GM20000 (cell line): ENCODE measurements at regions not wholly inside any gene's neighbourhood (a gene's known extent, or its start where the extent isn't known, plus 50 kb on each side); places are given as distances from the start of the nearest gene placed in this dataset.

Experiments used
- DNase-seq: peaks from one replicate; pipeline ENCODE4 v3.0.0; 2012; ENCODE audit warnings: low spot score
- TF ChIP-seq, protein P1 (sequence below): IDR thresholded peaks from 2 replicates; pipeline ENCODE4 v1.5.1; 2012; ENCODE audit warnings: mild to moderate bottlenecking, control low read depth; ENCODE audit errors: extremely low read depth, missing control alignments

DNA sequence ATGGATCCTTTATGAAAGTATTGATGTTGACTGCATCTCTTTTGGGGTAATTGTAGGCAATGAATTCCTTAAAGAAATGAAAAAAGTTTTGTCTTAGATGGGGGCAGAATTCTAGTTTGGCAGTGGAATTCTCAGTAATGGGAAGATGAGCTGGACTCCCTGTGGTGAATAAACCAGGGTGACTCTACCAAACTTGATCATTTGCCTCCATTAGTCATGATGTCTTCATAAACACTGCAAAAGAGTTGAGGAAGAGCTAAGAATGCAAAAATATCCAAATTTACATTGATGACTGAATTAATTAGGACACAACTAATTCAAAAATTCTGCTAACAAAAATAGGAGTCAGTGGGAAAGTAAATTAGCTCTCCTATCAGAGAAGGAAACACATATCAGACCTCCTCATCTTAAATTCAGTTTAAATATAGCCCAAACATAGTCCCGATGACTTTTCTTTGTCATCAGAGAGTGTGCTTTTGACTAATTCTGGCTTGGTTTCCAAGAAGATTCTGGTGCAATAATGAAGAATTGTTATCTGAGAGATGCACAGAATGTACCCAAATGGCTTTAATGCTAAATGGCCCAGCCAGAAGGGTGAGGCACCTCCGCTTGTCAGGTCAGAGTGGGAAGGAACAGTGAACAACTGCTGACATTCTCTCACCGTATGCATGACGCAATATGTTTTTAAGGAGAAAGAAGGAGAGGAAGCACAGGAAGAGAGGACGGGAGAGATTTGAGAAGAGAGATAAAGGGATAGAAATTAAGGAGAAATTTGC, 525.1 kb downstream of the LMO4 start:
- DNase-seq: no peak
- TF ChIP-seq, protein P1, sequence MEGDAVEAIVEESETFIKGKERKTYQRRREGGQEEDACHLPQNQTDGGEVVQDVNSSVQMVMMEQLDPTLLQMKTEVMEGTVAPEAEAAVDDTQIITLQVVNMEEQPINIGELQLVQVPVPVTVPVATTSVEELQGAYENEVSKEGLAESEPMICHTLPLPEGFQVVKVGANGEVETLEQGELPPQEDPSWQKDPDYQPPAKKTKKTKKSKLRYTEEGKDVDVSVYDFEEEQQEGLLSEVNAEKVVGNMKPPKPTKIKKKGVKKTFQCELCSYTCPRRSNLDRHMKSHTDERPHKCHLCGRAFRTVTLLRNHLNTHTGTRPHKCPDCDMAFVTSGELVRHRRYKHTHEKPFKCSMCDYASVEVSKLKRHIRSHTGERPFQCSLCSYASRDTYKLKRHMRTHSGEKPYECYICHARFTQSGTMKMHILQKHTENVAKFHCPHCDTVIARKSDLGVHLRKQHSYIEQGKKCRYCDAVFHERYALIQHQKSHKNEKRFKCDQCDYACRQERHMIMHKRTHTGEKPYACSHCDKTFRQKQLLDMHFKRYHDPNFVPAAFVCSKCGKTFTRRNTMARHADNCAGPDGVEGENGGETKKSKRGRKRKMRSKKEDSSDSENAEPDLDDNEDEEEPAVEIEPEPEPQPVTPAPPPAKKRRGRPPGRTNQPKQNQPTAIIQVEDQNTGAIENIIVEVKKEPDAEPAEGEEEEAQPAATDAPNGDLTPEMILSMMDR: no peak

DNA sequence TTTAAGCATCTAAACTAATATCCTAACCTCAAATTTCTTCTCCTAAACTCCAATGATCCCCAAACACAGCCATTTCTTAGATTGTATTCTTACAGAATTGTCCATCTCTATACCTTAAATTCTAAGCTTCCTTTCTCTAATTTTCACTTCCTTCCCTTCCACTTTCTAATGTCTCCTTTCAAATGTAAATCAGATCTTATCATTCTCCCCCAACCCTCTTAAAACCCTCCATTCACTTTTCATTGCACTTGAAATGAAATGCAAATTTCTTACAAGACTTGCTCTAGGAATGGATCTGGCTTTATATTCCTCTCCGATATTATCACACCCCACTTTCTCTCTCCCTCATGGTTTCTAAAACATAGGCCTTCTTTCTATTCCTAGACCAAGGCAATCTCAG, 534.6 kb downstream of the LMO4 start:
- TF ChIP-seq, protein P1: no peak
- no peak for DNase-seq

DNA sequence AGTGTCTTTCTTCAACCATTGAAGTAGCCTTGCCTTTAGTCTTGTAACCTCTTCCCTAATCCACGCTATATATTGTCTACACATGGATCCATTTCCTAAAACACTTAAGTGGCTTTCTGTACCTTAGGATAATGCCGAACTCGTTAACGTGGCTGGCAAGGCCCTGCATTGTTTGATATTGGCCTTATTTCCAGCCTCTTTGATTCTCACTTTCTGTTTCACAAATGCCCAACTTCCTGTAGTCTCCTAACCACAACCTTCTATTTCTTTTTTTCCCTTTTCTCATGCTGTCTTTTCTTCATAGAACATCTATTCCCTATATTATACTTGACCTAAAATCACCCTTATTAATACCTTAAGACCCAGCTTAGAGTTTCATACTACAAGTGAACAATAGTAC, 536.0 kb downstream of the LMO4 start:
- no peak for DNase-seq
- TF ChIP-seq, protein P1: no peak

DNA sequence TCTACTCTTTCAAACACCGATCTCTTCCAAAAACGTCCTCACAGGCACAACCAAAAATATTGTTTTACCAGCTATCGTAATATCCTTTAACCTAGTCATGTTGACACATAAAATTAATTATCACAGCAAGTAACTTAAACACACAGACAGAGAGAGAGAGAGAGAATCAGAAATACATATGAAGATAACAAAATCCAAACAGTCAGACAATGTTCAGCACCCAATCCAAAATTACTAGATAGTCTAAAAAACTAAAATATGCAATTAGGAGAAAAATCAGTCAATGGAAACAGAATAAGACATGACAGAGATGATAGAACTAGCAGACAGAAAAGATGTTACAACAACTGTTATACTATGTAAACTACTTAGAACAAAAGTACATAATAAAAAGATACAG, 537.7 kb downstream of the LMO4 start:
- TF ChIP-seq, protein P1: no peak

DNA sequence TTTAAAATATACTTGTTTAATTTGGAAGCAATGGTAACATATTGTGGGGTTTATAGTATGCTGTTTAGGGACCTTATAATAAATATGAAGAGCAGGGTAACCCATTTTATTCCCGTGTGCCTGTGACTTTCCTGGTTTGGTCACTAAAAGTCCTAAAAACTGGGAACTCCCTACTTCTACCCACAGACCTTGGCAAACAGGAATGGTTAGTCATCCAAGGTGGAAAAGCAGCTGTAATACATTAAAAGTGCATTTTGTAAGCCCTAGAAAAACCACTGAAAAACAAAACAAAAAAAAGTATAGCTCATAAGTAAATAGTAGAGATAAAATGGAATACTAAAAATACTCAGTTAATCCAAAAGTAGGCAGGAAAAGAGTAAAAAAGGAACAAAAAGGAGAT, 538.9 kb downstream of the LMO4 start:
- TF ChIP-seq, protein P1: no peak
- DNase-seq: no peak

More for the DNA sequence above, 537.7 kb downstream of the LMO4 start:
- DNase-seq: no peak

DNA sequence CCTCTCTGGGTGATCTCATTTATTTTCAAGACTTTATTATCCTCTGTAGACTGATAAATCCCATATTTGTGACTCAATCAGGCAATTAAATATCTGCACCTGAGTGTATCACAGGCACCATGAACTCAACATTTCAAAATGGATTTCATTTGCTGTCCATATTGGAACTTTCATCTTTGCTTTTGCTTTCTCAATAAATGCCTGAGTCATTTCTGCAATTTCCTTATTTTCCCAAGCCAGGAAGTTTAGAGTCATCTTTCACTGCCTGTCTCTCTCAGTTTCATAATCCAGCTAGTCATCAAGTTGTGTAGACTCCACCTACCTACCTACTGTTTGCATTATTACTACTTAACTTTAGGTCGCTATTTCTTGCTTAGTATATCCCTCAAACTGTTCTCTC, 540.9 kb downstream of the LMO4 start:
- no peak for DNase-seq
- TF ChIP-seq, protein P1: no peak

DNA sequence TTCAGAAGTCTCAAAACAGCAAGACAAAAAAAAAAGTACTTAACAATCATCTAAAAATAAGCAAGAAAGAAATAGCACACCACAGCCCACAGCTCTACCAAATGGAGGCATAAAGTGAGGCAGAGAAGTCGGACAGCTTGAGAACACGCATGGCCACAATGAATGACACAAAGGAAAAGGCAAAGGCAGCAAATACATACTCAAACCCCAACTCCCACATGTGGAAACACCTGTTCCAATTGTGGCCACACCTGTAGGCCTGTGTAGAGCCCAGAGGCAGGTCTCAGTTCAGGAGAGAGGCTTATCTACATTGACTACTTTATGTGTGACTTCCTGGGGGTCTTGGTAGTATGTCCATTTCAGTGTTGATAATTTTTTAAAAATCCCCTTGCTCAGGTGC, 543.5 kb downstream of the LMO4 start:
- DNase-seq: no peak
- TF ChIP-seq, protein P1: no peak
